Cardiac muscle cell (in vitro differentiated cells and primary cell): ENCODE measurements at regions not wholly inside any gene's neighbourhood (a gene's known extent, or its start where the extent isn't known, plus 50 kb on each side); places are given as distances from the start of the nearest gene placed in this dataset.

Experiments used
- DNase-seq, 2 donors: peaks; one replicate each; pipeline versions ENCODE4 v3.0.0 to v3.0.0-alpha.2; 2010 to 2017; ENCODE audit warnings: low read depth in 1 of 2, low spot score in 1 of 2
- H3K27ac ChIP-seq: fragments of 200-600 bp; sonication (generic); 2 replicates; pipeline ENCODE4 v1.5.1; 2016
- H3K27me3 ChIP-seq: fragments of 200-600 bp; sonication (generic); 2 replicates; pipeline ENCODE4 v1.6.0; 2016; ENCODE audit warnings: control low read depth
- H3K36me3 ChIP-seq: fragments of 200-600 bp; sonication (generic); 2 replicates; pipeline ENCODE4 v1.5.1; 2016; ENCODE audit warnings: control low read depth
- H3K4me1 ChIP-seq: fragments of 200-600 bp; sonication (generic); 2 replicates; pipeline ENCODE4 v1.8.1; 2017; ENCODE audit warnings: low read depth, mild to moderate bottlenecking, mixed run types
- H3K4me3 ChIP-seq: fragments of 200-600 bp; sonication (generic); 2 replicates; pipeline ENCODE4 v1.5.1; 2016; ENCODE audit warnings: mild to moderate bottlenecking
- H3K9me3 ChIP-seq: fragments of 200-600 bp; sonication (generic); 2 replicates; pipeline ENCODE4 v1.5.1; 2017; ENCODE audit warnings: low read depth, mild to moderate bottlenecking, control low read depth
- TF ChIP-seq, protein P1 (sequence below): IDR thresholded peaks from 2 replicates; pipeline ENCODE4 v1.5.1; 2012; ENCODE audit warnings: low read depth, mild to moderate bottlenecking, low read length

GRCh38 chrX:95693365-95693764 lies 991.3 kb upstream of the DIAPH2 start:
- Histone ChIP-seq H3K9me3 (no peaks in the 10 kb centered on the region), H3K27me3 (no peaks in the 10 kb centered on the region), H3K4me1 (no peaks in the 10 kb centered on the region), H3K36me3 (no peaks in the 10 kb centered on the region), H3K4me3 (no peak overlapping the region), H3K27ac (no peak overlapping the region)
- DNase-seq: no peak
- TF ChIP-seq, protein P1, sequence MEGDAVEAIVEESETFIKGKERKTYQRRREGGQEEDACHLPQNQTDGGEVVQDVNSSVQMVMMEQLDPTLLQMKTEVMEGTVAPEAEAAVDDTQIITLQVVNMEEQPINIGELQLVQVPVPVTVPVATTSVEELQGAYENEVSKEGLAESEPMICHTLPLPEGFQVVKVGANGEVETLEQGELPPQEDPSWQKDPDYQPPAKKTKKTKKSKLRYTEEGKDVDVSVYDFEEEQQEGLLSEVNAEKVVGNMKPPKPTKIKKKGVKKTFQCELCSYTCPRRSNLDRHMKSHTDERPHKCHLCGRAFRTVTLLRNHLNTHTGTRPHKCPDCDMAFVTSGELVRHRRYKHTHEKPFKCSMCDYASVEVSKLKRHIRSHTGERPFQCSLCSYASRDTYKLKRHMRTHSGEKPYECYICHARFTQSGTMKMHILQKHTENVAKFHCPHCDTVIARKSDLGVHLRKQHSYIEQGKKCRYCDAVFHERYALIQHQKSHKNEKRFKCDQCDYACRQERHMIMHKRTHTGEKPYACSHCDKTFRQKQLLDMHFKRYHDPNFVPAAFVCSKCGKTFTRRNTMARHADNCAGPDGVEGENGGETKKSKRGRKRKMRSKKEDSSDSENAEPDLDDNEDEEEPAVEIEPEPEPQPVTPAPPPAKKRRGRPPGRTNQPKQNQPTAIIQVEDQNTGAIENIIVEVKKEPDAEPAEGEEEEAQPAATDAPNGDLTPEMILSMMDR: no peak

DNA sequence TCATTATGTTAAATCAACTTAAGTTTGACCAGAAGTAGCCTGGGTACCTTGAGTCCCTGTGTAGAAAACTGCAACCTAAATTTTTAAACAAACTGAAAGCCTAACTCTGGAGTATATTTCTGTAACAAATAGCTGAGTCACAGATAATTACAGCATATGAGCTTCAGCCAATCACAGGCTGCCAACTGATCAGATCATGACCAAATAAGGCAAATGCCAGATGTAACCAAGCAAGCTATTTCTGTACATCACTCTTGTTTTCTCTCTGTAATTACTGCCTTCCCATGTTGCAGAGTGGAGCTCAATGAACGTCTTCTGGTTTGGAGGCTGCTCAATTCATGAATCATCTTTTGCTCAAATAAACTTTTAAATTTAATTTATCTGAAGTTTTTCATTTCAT lies 980.9 kb upstream of the DIAPH2 start:
- Histone ChIP-seq H3K36me3 (no peaks in the 10 kb centered on the region), H3K4me3 (no peak overlapping the region), H3K27me3 (no peaks in the 10 kb centered on the region), H3K4me1 (no peaks in the 10 kb centered on the region), H3K9me3 (no peaks in the 10 kb centered on the region), H3K27ac (no peak overlapping the region)
- TF ChIP-seq, protein P1: no peak
- no peak for DNase-seq

GRCh38 chrX:95716841-95717240 lies 967.8 kb upstream of the DIAPH2 start:
- no peak for DNase-seq
- Histone ChIP-seq H3K27me3 (no peaks in the 10 kb centered on the region), H3K4me3 (no peak overlapping the region), H3K27ac (no peak overlapping the region), H3K36me3 (no peaks in the 10 kb centered on the region), H3K9me3 (no peaks in the 10 kb centered on the region), H3K4me1 (no peaks in the 10 kb centered on the region)
- TF ChIP-seq, protein P1: no peak

- Histone ChIP-seq H3K27ac (no peak overlapping the region), H3K4me3 (no peak overlapping the region), H3K27me3 (no peaks in the 10 kb centered on the region), H3K36me3 (no peaks in the 10 kb centered on the region), H3K9me3 (no peaks in the 10 kb centered on the region), H3K4me1 (no peaks in the 10 kb centered on the region)
- DNase-seq: no peak
- TF ChIP-seq, protein P1: no peak
Measured at GRCh38 chrX:95718746-95719145, 965.9 kb upstream of the DIAPH2 start.

GRCh38 chrX:95721011-95721410 lies 963.6 kb upstream of the DIAPH2 start:
- Histone ChIP-seq H3K4me3 (no peak overlapping the region), H3K4me1 (no peaks in the 10 kb centered on the region), H3K27ac (no peak overlapping the region), H3K27me3 (no peaks in the 10 kb centered on the region), H3K9me3 (no peaks in the 10 kb centered on the region), H3K36me3 (no peaks in the 10 kb centered on the region)
- DNase-seq: no peak
- TF ChIP-seq, protein P1: no peak

- Histone ChIP-seq H3K36me3 (no peaks in the 10 kb centered on the region), H3K27ac (no peak overlapping the region), H3K4me3 (no peak overlapping the region), H3K27me3 (no peaks in the 10 kb centered on the region), H3K4me1 (no peaks in the 10 kb centered on the region), H3K9me3 (no peaks in the 10 kb centered on the region)
- TF ChIP-seq, protein P1: no peak
- DNase-seq: peak in 1 of 2 donors; percentile 8
Measured at GRCh38 chrX:95728446-95728845, 956.2 kb upstream of the DIAPH2 start.
